NT2/D1 (cell line): ENCODE measurements at regions not wholly inside any gene's neighbourhood (a gene's known extent, or its start where the extent isn't known, plus 50 kb on each side); places are given as distances from the start of the nearest gene placed in this dataset.

Experiments used
- DNase-seq: peaks from one replicate; pipeline ENCODE4 v3.0.0-alpha.2; 2011; ENCODE audit warnings: low read depth, low spot score
- H3K27me3 ChIP-seq: 2 replicates; pipeline ENCODE4 v1.6.0; 2011; ENCODE audit warnings: mild to moderate bottlenecking; ENCODE audit not compliant: insufficient read length, insufficient read depth
- H3K36me3 ChIP-seq: 2 replicates; pipeline ENCODE4 v1.6.1; 2011; ENCODE audit warnings: mild to moderate bottlenecking, low read length, mixed read lengths; ENCODE audit not compliant: insufficient read depth, insufficient read length
- H3K4me1 ChIP-seq: 2 replicates; pipeline ENCODE4 v1.5.1; 2011; ENCODE audit not compliant: insufficient read depth, insufficient read length
- H3K4me3 ChIP-seq: 2 replicates; pipeline ENCODE4 v1.5.1; 2011; ENCODE audit warnings: low read depth; ENCODE audit not compliant: insufficient read length
- H3K9ac ChIP-seq: 2 replicates; pipeline ENCODE4 v1.6.0; 2011; ENCODE audit warnings: low read depth; ENCODE audit not compliant: insufficient read length
- H3K9me3 ChIP-seq: 2 replicates; pipeline ENCODE4 v1.5.1; 2011; ENCODE audit warnings: mild to moderate bottlenecking, low read length; ENCODE audit not compliant: insufficient read depth
- SUZ12 ChIP-seq: IDR thresholded peaks from 2 replicates; pipeline ENCODE4 v1.6.1; 2011; ENCODE audit not compliant: insufficient read length, insufficient read depth; ENCODE audit errors: extremely low read depth
- YY1 ChIP-seq: IDR thresholded peaks from 2 replicates; pipeline ENCODE4 v1.6.1; 2011; ENCODE audit not compliant: insufficient read length, insufficient read depth
- ZNF274 ChIP-seq: IDR thresholded peaks from 2 replicates; pipeline ENCODE4 v1.6.1; 2011; ENCODE audit warnings: mild to moderate bottlenecking, low read depth, low read length

DNA sequence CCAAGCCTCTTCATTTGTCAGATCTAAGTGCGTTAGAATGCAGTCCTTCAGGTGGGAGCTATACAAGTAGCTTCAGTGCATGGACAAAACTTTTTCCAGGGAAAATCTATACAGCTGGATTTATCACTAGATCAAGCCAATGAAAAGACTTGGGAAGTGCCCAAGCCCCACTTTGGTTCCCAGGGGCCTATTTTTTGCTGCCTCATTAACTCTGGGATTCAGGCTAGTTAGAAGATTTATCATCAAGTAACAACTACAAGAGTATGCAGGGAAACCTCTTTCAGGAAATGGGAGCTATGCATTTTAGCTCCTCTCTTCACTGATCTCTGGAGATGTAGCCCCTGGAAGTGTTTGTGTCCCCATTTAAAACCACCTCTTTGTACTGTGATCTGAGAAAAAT lies 908.8 kb downstream of the SQOR start:
- Histone ChIP-seq H3K27me3 (no peaks in the 10 kb centered on the region), H3K4me3 (no peak overlapping the region), H3K9me3 (no peaks in the 10 kb centered on the region), H3K4me1 (no peaks in the 10 kb centered on the region), H3K36me3 (no peaks in the 10 kb centered on the region), H3K9ac (no peak overlapping the region)
- no peak for TF ChIP-seq ZNF274
- TF ChIP-seq YY1: no peak
- no peak for TF ChIP-seq SUZ12
- no peak for DNase-seq

DNA sequence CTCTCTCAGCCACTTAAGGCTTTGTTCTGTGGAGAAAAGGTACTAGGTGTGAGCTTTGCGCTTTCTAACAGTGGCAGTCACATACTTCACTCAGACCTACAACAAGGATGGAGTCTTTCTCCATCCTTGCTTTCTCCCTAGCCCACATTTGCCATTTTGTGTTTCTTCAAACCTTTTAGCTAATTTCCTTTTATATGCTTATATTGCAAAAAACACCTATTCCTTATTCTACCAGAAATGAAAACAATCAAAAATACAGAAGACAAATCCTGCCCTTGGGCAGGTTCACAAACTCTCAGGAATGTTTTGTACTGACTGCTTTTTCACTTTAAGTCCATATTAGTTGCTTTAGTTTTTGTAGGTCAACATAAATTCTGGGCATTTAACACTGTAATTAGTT lies 914.2 kb downstream of the SQOR start:
- no peak overlapping the region for H3K4me3 ChIP-seq
- no peaks in the 10 kb centered on the region for H3K9me3 ChIP-seq
- no peaks in the 10 kb centered on the region for H3K36me3 ChIP-seq
- no peaks in the 10 kb centered on the region for H3K27me3 ChIP-seq
- TF ChIP-seq ZNF274 (no peak), YY1 (no peak), SUZ12 (no peak)
- DNase-seq: no peak
- H3K9ac ChIP-seq: no peak overlapping the region
- H3K4me1 ChIP-seq: no peaks in the 10 kb centered on the region

GRCh38 chr15:46552316-46552715 lies 917.5 kb downstream of the SQOR start:
- no peak for DNase-seq
- Histone ChIP-seq H3K9me3 (no peaks in the 10 kb centered on the region), H3K4me3 (no peak overlapping the region), H3K9ac (no peak overlapping the region), H3K36me3 (no peaks in the 10 kb centered on the region), H3K4me1 (no peaks in the 10 kb centered on the region), H3K27me3 (no peaks in the 10 kb centered on the region)
- TF ChIP-seq YY1: no peak
- TF ChIP-seq SUZ12: no peak
- no peak for TF ChIP-seq ZNF274

GRCh38 chr15:46555547-46555946 lies 920.7 kb downstream of the SQOR start:
- no peak overlapping the region for H3K9ac ChIP-seq
- no peak overlapping the region for H3K4me3 ChIP-seq
- no peaks in the 10 kb centered on the region for H3K27me3 ChIP-seq
- no peaks in the 10 kb centered on the region for H3K9me3 ChIP-seq
- no peaks in the 10 kb centered on the region for H3K4me1 ChIP-seq
- TF ChIP-seq ZNF274 (no peak), YY1 (no peak), SUZ12 (no peak)
- DNase-seq: no peak
- H3K36me3 ChIP-seq: no peaks in the 10 kb centered on the region

- no peaks in the 10 kb centered on the region for H3K4me1 ChIP-seq
- DNase-seq: no peak
- no peaks in the 10 kb centered on the region for H3K27me3 ChIP-seq
- H3K9ac ChIP-seq: no peak overlapping the region
- TF ChIP-seq YY1: no peak
- TF ChIP-seq ZNF274: no peak
- TF ChIP-seq SUZ12: no peak
- H3K36me3 ChIP-seq: no peaks in the 10 kb centered on the region
- no peaks in the 10 kb centered on the region for H3K9me3 ChIP-seq
- H3K4me3 ChIP-seq: no peak overlapping the region
These were observed 921.2 kb downstream of the SQOR start for GRCh38 chr15:46556010-46556409.

GRCh38 chr15:46556559-46557379 lies 921.9 kb downstream of the SQOR start:
- Histone ChIP-seq H3K9me3 (no peaks in the 10 kb centered on the region), H3K9ac (no peak overlapping the region), H3K4me3 (no peak overlapping the region), H3K4me1 (no peaks in the 10 kb centered on the region), H3K27me3 (no peaks in the 10 kb centered on the region), H3K36me3 (no peaks in the 10 kb centered on the region)
- TF ChIP-seq ZNF274: no peak
- no peak for TF ChIP-seq YY1
- no peak for TF ChIP-seq SUZ12
- no peak for DNase-seq

DNA sequence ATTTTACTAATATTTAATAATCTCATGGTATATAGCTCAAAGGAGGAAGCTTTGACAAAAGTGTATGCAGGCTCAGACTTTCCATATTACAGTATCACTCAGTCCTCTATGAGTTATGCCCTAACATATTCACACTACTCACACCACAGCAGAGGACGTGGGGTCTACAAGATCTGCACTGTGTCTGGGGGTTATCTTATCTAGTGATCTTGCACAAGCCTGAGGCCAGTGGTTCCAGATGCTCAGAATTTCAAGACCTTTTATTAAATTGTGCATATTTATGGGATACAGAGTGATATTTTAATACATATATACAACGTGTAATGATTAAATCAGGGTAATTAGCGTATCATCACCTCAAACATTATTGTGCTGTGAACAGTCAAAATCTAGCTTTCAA lies 933.1 kb downstream of the SQOR start:
- Histone ChIP-seq H3K36me3 (no peaks in the 10 kb centered on the region), H3K4me1 (no peaks in the 10 kb centered on the region), H3K9me3 (no peaks in the 10 kb centered on the region), H3K4me3 (no peak overlapping the region), H3K9ac (no peak overlapping the region), H3K27me3 (no peaks in the 10 kb centered on the region)
- no peak for DNase-seq
- TF ChIP-seq YY1: no peak
- TF ChIP-seq ZNF274: no peak
- TF ChIP-seq SUZ12: no peak

GRCh38 chr15:46569781-46570180 lies 935.0 kb downstream of the SQOR start:
- no peaks in the 10 kb centered on the region for H3K4me1 ChIP-seq
- no peak for DNase-seq
- no peaks in the 10 kb centered on the region for H3K27me3 ChIP-seq
- TF ChIP-seq YY1 (no peak), ZNF274 (no peak), SUZ12 (no peak)
- no peak overlapping the region for H3K4me3 ChIP-seq
- H3K9ac ChIP-seq: no peak overlapping the region
- no peaks in the 10 kb centered on the region for H3K36me3 ChIP-seq
- no peaks in the 10 kb centered on the region for H3K9me3 ChIP-seq
